A673 (cell line): ENCODE measurements at regions not wholly inside any gene's neighbourhood (a gene's known extent, or its start where the extent isn't known, plus 50 kb on each side); places are given as distances from the start of the nearest gene placed in this dataset.

Source experiments
- CTCF ChIP-seq: fragments of 300-800, 200-600 bp; sonication (generic); conservative IDR thresholded peaks from 2 replicates; pipeline ENCODE4 v1.5.1; 2017; ENCODE audit warnings: low read depth, mild to moderate bottlenecking, antibody characterized with exemption, low read length, moderate library complexity, mixed read lengths
- EZH2 ChIP-seq: fragments of 200-600 bp; sonication (generic); IDR thresholded peaks from 2 replicates; pipeline ENCODE4 v1.6.1; 2017; ENCODE audit warnings: borderline replicate concordance, low read depth, mild to moderate bottlenecking, mixed read lengths, antibody characterized with exemption, low read length; ENCODE audit not compliant: poor library complexity, severe bottlenecking

- TF ChIP-seq CTCF (no peak), EZH2 (no peak)
Observed at GRCh38 chr4:104066533-104066932, 346.7 kb upstream of the TACR3 start.
